ENCODE measurements at regions not wholly inside any gene's neighbourhood (a gene's known extent, or its start where the extent isn't known, plus 50 kb on each side); places are given as distances from the start of the nearest gene placed in this dataset.

GRCh38 chr17:70307430-70308225, 138.3 kb downstream of the KCNJ2 start:
- ATAC-seq (no peak), DNase-seq (no peak)
- ChIA-PET POLR2A (no interaction called here), CTCF (no interaction called here)
- no peak overlapping the region for H3K4me3 Mint-ChIP-seq
- TF ChIP-seq, protein P1, sequence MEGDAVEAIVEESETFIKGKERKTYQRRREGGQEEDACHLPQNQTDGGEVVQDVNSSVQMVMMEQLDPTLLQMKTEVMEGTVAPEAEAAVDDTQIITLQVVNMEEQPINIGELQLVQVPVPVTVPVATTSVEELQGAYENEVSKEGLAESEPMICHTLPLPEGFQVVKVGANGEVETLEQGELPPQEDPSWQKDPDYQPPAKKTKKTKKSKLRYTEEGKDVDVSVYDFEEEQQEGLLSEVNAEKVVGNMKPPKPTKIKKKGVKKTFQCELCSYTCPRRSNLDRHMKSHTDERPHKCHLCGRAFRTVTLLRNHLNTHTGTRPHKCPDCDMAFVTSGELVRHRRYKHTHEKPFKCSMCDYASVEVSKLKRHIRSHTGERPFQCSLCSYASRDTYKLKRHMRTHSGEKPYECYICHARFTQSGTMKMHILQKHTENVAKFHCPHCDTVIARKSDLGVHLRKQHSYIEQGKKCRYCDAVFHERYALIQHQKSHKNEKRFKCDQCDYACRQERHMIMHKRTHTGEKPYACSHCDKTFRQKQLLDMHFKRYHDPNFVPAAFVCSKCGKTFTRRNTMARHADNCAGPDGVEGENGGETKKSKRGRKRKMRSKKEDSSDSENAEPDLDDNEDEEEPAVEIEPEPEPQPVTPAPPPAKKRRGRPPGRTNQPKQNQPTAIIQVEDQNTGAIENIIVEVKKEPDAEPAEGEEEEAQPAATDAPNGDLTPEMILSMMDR (IDR thresholded peaks at IDR 0.05): no peak
- intact Hi-C loops (cut with micrococcal nuclease): no loop called here
- no peaks in the 10 kb centered on the region for H3K36me3 Mint-ChIP-seq (ENCODE audit: low read depth)
- no peak overlapping the region for H3K27ac Mint-ChIP-seq
- H3K4me1 Mint-ChIP-seq (ENCODE audit: low read depth): no peaks in the 10 kb centered on the region
- H3K9me3 Mint-ChIP-seq: peaks cover 2% of the 10 kb centered on the region
- peaks cover 2% of the 10 kb centered on the region for H3K27me3 Mint-ChIP-seq

GRCh38 chr17:70308618-70309017, 139.3 kb downstream of the KCNJ2 start:
- Mint-ChIP-seq H3K4me1 (ENCODE audit: low read depth) (no peaks in the 10 kb centered on the region), H3K27me3 (peaks cover 2% of the 10 kb centered on the region), H3K27ac (no peak overlapping the region), H3K4me3 (no peak overlapping the region), H3K36me3 (ENCODE audit: low read depth) (no peaks in the 10 kb centered on the region), H3K9me3 (peaks cover 3% of the 10 kb centered on the region)
- ATAC-seq (no peak), DNase-seq (no peak)
- intact Hi-C loops (cut with micrococcal nuclease): no loop called here
- POLR2A ChIA-PET: no interaction called here
- CTCF ChIA-PET: no interaction called here
- TF ChIP-seq, protein P1 (IDR thresholded peaks at IDR 0.05): no peak

GRCh38 chr17:70310221-70310672, 140.9 kb downstream of the KCNJ2 start:
- Mint-ChIP-seq H3K4me1 (ENCODE audit: low read depth) (no peaks in the 10 kb centered on the region), H3K4me3 (no peak overlapping the region), H3K9me3 (peaks cover 3% of the 10 kb centered on the region), H3K27me3 (peaks cover 2% of the 10 kb centered on the region), H3K36me3 (ENCODE audit: low read depth) (no peaks in the 10 kb centered on the region), H3K27ac (no peak overlapping the region)
- intact Hi-C loops (cut with micrococcal nuclease): no loop called here
- DNase-seq (no peak), ATAC-seq (no peak)
- POLR2A ChIA-PET: no interaction called here
- CTCF ChIA-PET: no interaction called here
- TF ChIP-seq, protein P1 (IDR thresholded peaks at IDR 0.05): no peak

DNA sequence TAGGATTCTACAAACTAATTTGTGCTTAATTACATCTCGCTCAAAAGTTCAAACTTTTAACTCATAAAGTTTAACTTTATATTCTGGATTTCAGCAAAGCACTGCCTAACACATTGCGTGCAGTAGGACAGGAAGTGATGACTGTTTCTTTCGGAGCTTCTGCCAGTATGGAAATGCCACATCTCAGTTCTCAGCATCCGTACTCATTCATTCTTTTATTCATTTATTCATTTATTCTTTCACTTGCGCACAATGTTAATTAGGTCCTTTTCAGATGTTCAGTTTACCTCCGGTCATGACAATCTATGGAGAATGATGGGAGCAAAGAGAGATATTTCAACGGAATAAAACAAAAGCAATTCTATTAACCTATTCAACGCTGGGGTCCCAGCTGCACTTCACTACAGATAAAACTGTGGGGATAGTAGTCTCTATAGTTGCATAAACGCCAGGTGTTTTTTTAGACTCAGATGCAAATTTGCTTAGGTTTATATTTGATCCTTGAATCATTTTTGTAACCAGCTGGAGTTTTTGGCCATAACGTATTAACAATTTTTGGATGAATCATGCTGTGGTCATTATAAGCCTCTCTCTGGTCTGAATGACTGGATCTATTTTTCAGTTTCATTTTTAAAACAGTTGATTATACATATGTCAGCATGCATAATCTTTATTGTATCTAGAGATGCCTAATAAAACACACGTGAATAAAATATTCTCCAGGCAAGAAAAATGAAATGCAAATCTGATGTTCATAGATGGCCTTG, 143.9 kb downstream of the KCNJ2 start:
- Mint-ChIP-seq H3K9me3 (peaks cover 5% of the 10 kb centered on the region), H3K4me3 (no peak overlapping the region), H3K27ac (no peak overlapping the region), H3K4me1 (ENCODE audit: low read depth) (no peaks in the 10 kb centered on the region), H3K27me3 (peaks cover 2% of the 10 kb centered on the region), H3K36me3 (ENCODE audit: low read depth) (no peaks in the 10 kb centered on the region)
- DNase-seq: no peak
- no peak for ATAC-seq
- intact Hi-C loops (cut with micrococcal nuclease): no loop called here
- ChIA-PET CTCF (no interaction called here), POLR2A (no interaction called here)
- TF ChIP-seq, protein P1 (IDR thresholded peaks at IDR 0.05): no peak

DNA sequence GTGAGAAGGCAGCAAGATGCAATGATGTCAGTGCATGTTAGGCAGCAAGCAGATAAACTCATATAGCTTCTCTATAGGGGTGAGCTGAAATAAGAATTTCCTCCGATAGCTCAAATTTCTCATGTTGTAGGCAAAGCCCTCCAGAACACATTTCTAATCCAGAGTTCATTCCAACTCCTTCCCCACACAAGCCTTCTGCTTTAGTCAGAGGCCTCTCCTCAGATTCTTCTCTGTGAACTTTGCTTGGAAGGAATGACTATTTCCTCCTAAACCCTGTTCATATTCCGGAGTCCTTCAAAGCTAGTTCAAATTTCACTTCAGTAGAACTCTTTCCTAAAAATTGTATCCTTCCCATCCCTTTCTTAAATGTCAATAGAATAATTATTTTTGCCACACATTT, 144.8 kb downstream of the KCNJ2 start:
- Mint-ChIP-seq H3K27ac (no peak overlapping the region), H3K9me3 (peaks cover 5% of the 10 kb centered on the region), H3K4me1 (ENCODE audit: low read depth) (no peaks in the 10 kb centered on the region), H3K27me3 (peaks cover 2% of the 10 kb centered on the region), H3K36me3 (ENCODE audit: low read depth) (no peaks in the 10 kb centered on the region), H3K4me3 (no peak overlapping the region)
- TF ChIP-seq, protein P1 (IDR thresholded peaks at IDR 0.05): no peak
- intact Hi-C loops (cut with micrococcal nuclease): no loop called here
- POLR2A ChIA-PET: no interaction called here
- ATAC-seq: no peak
- CTCF ChIA-PET: no interaction called here
- no peak for DNase-seq

Data from activated CD8-positive, alpha-beta T cell treated with anti-CD3 and anti-CD28 coated beads for 36 hours (primary cell).